NB4 (cell line): ENCODE measurements at regions not wholly inside any gene's neighbourhood (a gene's known extent, or its start where the extent isn't known, plus 50 kb on each side); places are given as distances from the start of the nearest gene placed in this dataset.

Experiments used
- POLR2A ChIP-seq: IDR thresholded peaks from 2 replicates; pipeline ENCODE4 v1.6.1; 2011; ENCODE audit warnings: mild to moderate bottlenecking; ENCODE audit not compliant: insufficient read length; ENCODE audit errors: extremely low read depth
- TF ChIP-seq, protein P1 (sequence below): IDR thresholded peaks from one replicate; pipeline ENCODE4 v1.5.1; 2012; ENCODE audit warnings: low read depth, low read length

- TF ChIP-seq, protein P1, sequence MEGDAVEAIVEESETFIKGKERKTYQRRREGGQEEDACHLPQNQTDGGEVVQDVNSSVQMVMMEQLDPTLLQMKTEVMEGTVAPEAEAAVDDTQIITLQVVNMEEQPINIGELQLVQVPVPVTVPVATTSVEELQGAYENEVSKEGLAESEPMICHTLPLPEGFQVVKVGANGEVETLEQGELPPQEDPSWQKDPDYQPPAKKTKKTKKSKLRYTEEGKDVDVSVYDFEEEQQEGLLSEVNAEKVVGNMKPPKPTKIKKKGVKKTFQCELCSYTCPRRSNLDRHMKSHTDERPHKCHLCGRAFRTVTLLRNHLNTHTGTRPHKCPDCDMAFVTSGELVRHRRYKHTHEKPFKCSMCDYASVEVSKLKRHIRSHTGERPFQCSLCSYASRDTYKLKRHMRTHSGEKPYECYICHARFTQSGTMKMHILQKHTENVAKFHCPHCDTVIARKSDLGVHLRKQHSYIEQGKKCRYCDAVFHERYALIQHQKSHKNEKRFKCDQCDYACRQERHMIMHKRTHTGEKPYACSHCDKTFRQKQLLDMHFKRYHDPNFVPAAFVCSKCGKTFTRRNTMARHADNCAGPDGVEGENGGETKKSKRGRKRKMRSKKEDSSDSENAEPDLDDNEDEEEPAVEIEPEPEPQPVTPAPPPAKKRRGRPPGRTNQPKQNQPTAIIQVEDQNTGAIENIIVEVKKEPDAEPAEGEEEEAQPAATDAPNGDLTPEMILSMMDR, result no peak
- TF ChIP-seq POLR2A, result no peak
Measured at GRCh38 chr5:96013254-96013653, 51.6 kb upstream of the ELL2 start.
